NB4 (cell line): ENCODE measurements at regions not wholly inside any gene's neighbourhood (a gene's known extent, or its start where the extent isn't known, plus 50 kb on each side); places are given as distances from the start of the nearest gene placed in this dataset.

Source experiments
- CTCF ChIP-seq: IDR thresholded peaks from one replicate; pipeline ENCODE4 v1.5.1; 2012; ENCODE audit warnings: low read depth, low read length
- MAX ChIP-seq: IDR thresholded peaks from 2 replicates; pipeline ENCODE4 v1.6.1; 2011; ENCODE audit warnings: low read depth, low read length
- POLR2A ChIP-seq: IDR thresholded peaks from 2 replicates; pipeline ENCODE4 v1.6.1; 2011; ENCODE audit warnings: mild to moderate bottlenecking; ENCODE audit not compliant: insufficient read length; ENCODE audit errors: extremely low read depth

- no peak for TF ChIP-seq CTCF
- no peak for TF ChIP-seq MAX
- no peak for TF ChIP-seq POLR2A
Measured at GRCh38 chr5:74542482-74542881, 98.0 kb downstream of the ENC1 start.
